ENCODE measurements at regions not wholly inside any gene's neighbourhood (a gene's known extent, or its start where the extent isn't known, plus 50 kb on each side); places are given as distances from the start of the nearest gene placed in this dataset.
A peak's percentile ranks its signal among the peaks of the same experiment; 100 is the strongest.
"Not testable (repeated sequence)": the region's sequence is repeated elsewhere in the genome, so short reads cannot be mapped to it uniquely, and the experiment has no call there.

DNA sequence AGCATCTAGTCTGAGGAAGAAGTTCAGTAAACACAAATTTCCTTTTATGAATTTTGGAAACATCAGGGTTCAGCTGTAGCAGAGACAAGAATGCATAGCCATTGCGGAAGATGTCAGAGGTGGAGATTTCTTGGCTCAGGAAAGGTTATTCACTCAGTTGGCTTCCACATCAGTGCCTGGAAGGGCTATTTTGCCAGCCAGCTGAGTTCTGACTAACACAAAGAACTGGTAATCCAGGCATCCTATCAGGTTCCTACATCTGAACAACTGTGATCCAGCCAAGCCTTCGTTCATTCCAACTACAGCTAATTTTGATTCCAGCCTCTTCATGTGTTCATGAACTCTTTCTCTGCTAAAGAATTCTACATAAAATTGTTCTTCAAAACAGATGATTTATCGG lies 965.6 kb downstream of the XPNPEP1 start:
- intact Hi-C loops (cut with micrococcal nuclease), result no loop called here
- Mint-ChIP-seq H3K9me3 (ENCODE audit: unreplicated experiment) (no peaks in the 10 kb centered on the region), H3K27me3 (ENCODE audit: insufficient read depth, unreplicated experiment) (no peaks in the 10 kb centered on the region), H3K4me3 (ENCODE audit: unreplicated experiment) (no peak overlapping the region), H3K36me3 (ENCODE audit: insufficient read depth, unreplicated experiment) (no peaks in the 10 kb centered on the region), H3K27ac (ENCODE audit: low read depth, unreplicated experiment) (peak overlapping the region; percentile 20), H3K4me1 (ENCODE audit: insufficient read depth, unreplicated experiment) (peaks cover 17% of the 10 kb centered on the region)
- ChIA-PET POLR2A (no interaction called here), CTCF (interaction anchor here (0.6 to 0.7 kb wide), 4 partner anchors 42 to 909 kb away, joined by 3 to 4 read pairs (median 4); no protein-coding TSS in a partner anchor)
- DNase-seq (ENCODE audit: unreplicated experiment), result peak; percentile 33
- no TSS peak for BruUV-seq (replicated peaks)
- TF ChIP-seq, protein P1, sequence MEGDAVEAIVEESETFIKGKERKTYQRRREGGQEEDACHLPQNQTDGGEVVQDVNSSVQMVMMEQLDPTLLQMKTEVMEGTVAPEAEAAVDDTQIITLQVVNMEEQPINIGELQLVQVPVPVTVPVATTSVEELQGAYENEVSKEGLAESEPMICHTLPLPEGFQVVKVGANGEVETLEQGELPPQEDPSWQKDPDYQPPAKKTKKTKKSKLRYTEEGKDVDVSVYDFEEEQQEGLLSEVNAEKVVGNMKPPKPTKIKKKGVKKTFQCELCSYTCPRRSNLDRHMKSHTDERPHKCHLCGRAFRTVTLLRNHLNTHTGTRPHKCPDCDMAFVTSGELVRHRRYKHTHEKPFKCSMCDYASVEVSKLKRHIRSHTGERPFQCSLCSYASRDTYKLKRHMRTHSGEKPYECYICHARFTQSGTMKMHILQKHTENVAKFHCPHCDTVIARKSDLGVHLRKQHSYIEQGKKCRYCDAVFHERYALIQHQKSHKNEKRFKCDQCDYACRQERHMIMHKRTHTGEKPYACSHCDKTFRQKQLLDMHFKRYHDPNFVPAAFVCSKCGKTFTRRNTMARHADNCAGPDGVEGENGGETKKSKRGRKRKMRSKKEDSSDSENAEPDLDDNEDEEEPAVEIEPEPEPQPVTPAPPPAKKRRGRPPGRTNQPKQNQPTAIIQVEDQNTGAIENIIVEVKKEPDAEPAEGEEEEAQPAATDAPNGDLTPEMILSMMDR (IDR thresholded peaks at IDR 0.05; ENCODE audit: unreplicated experiment), result no peak

- DNase-seq (ENCODE audit: unreplicated experiment), result peak; percentile 14
- TF ChIP-seq, protein P1 (IDR thresholded peaks at IDR 0.05; ENCODE audit: unreplicated experiment), result no peak
- Mint-ChIP-seq H3K27ac (ENCODE audit: low read depth, unreplicated experiment) (no peak overlapping the region), H3K36me3 (ENCODE audit: insufficient read depth, unreplicated experiment) (peaks cover 5% of the 10 kb centered on the region), H3K27me3 (ENCODE audit: insufficient read depth, unreplicated experiment) (no peaks in the 10 kb centered on the region), H3K9me3 (ENCODE audit: unreplicated experiment) (peaks cover 8% of the 10 kb centered on the region), H3K4me3 (ENCODE audit: unreplicated experiment) (no peak overlapping the region), H3K4me1 (ENCODE audit: insufficient read depth, unreplicated experiment) (peaks cover 17% of the 10 kb centered on the region)
- intact Hi-C loops (cut with micrococcal nuclease), result no loop called here
- BruUV-seq (replicated peaks), result no TSS peak
- ChIA-PET POLR2A (no interaction called here), CTCF (interaction anchor here (0.7 kb wide), 1 partner anchor 10 kb away, joined by 4 read pairs; no protein-coding TSS in a partner anchor)
Observed at GRCh38 chr10:108956149-108956548, 967.2 kb downstream of the XPNPEP1 start.

DNA sequence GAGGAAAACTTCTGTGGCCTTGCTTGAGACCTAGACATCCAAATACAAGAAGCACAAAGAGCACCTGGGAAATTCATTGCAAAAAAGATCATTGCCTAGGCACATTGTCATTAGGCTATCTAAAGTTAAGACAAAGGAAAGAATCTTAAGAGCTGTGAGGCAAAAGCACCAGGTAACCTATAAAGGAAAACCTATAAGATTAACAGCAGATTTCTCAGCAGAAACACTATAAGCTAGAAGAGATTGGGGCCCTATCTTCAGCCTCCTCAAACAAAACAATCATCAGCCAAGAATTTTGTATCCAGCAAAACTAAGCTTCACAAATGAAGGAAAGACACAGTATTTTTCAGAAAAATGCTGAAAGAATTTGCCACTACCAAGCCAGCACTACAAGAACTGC lies 1003.3 kb downstream of the XPNPEP1 start:
- peaks cover 24% of the 10 kb centered on the region for H3K9me3 Mint-ChIP-seq (ENCODE audit: unreplicated experiment)
- DNase-seq (ENCODE audit: unreplicated experiment); POLR2A ChIA-PET; H3K27me3 Mint-ChIP-seq (ENCODE audit: insufficient read depth, unreplicated experiment); H3K4me1 Mint-ChIP-seq (ENCODE audit: insufficient read depth, unreplicated experiment); H3K36me3 Mint-ChIP-seq (ENCODE audit: insufficient read depth, unreplicated experiment); H3K4me3 Mint-ChIP-seq (ENCODE audit: unreplicated experiment); intact Hi-C loops (cut with micrococcal nuclease); BruUV-seq (replicated peaks); H3K27ac Mint-ChIP-seq (ENCODE audit: low read depth, unreplicated experiment): not testable (repeated sequence)
- CTCF ChIA-PET, result interaction anchor here (0.6 kb wide), 2 partner anchors 44 to 892 kb away, joined by 3 to 4 read pairs; no protein-coding TSS in a partner anchor

DNA sequence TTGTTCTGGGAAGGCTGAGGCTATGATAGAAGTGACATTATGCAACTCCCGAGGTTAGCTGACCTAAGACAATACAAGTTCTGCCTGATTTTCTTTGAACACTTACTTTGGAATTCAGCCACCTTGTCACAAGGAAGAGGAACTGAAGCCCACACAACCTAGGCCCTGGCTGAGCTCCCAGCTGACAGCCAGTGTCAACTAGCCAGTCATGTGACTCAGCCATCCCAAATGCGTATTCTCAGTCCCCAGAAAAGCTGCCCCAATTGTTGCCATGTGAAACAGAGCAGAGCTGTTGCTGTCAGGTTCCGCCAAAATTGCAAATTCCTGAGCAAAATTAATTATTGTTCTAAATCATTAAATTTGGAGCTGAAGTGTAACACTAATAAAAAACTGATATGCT lies 1010.0 kb downstream of the XPNPEP1 start:
- no TSS peak for BruUV-seq (replicated peaks)
- Mint-ChIP-seq H3K9me3 (ENCODE audit: unreplicated experiment) (peaks cover 8% of the 10 kb centered on the region), H3K4me3 (ENCODE audit: unreplicated experiment) (no peak overlapping the region), H3K36me3 (ENCODE audit: insufficient read depth, unreplicated experiment) (no peaks in the 10 kb centered on the region), H3K27me3 (ENCODE audit: insufficient read depth, unreplicated experiment) (no peaks in the 10 kb centered on the region), H3K27ac (ENCODE audit: low read depth, unreplicated experiment) (no peak overlapping the region), H3K4me1 (ENCODE audit: insufficient read depth, unreplicated experiment) (peaks cover 8% of the 10 kb centered on the region)
- intact Hi-C loops (cut with micrococcal nuclease), result no loop called here
- ChIA-PET POLR2A (no interaction called here), CTCF (interaction anchor here (0.6 to 1.0 kb wide), 5 partner anchors 8 to 998 kb away, joined by 3 to 5 read pairs (median 3); no protein-coding TSS in a partner anchor)
- TF ChIP-seq, protein P1 (IDR thresholded peaks at IDR 0.05; ENCODE audit: unreplicated experiment), result no peak
- DNase-seq (ENCODE audit: unreplicated experiment), result no peak

Data from MCF 10A (cell line).